Astrocyte of the spinal cord (primary cell): ENCODE measurements at regions not wholly inside any gene's neighbourhood (a gene's known extent, or its start where the extent isn't known, plus 50 kb on each side); places are given as distances from the start of the nearest gene placed in this dataset.

Source experiments
- DNase-seq: peaks from one replicate; pipeline ENCODE4 v3.0.0; 2011; ENCODE audit warnings: low read depth, low spot score
- H3K4me3 ChIP-seq: 2 replicates; pipeline ENCODE4 v1.5.1; 2011; ENCODE audit warnings: low read depth, mild to moderate bottlenecking, low read length, moderate library complexity
- in situ Hi-C: cut with HindIII; loops from 2 replicates; pipeline ENCODE4 v1.10.0; 2017; ENCODE audit warnings: low sequenced_read_pairs
- TF ChIP-seq, protein P1 (sequence below): IDR thresholded peaks from 2 replicates; pipeline ENCODE4 v1.5.1; 2012; ENCODE audit warnings: low read depth, mild to moderate bottlenecking, low read length, inconsistent platforms

DNA sequence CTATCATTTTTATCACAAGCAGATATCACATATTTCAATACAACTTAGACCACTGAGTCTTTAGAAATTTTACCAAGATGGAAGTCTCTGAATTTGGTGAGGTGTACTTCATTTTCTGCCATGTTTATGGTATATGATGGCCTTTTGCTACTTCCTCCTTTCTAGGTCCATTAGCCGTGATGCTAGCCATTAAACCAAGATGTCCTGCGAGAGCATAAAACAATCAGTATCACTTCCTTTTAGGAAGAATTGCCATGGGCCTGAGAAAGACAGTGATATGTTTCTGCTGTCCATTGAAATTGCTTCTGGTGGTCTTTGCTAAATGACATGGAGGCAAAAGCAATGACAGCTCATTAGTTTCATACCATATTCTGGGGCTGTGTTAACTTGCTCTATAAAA, 1851.7 kb upstream of the IGFBP7 start:
- DNase-seq, result no peak
- in situ Hi-C loops, result no loop called here
- TF ChIP-seq, protein P1, sequence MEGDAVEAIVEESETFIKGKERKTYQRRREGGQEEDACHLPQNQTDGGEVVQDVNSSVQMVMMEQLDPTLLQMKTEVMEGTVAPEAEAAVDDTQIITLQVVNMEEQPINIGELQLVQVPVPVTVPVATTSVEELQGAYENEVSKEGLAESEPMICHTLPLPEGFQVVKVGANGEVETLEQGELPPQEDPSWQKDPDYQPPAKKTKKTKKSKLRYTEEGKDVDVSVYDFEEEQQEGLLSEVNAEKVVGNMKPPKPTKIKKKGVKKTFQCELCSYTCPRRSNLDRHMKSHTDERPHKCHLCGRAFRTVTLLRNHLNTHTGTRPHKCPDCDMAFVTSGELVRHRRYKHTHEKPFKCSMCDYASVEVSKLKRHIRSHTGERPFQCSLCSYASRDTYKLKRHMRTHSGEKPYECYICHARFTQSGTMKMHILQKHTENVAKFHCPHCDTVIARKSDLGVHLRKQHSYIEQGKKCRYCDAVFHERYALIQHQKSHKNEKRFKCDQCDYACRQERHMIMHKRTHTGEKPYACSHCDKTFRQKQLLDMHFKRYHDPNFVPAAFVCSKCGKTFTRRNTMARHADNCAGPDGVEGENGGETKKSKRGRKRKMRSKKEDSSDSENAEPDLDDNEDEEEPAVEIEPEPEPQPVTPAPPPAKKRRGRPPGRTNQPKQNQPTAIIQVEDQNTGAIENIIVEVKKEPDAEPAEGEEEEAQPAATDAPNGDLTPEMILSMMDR, result no peak
- no peak overlapping the region for H3K4me3 ChIP-seq

DNA sequence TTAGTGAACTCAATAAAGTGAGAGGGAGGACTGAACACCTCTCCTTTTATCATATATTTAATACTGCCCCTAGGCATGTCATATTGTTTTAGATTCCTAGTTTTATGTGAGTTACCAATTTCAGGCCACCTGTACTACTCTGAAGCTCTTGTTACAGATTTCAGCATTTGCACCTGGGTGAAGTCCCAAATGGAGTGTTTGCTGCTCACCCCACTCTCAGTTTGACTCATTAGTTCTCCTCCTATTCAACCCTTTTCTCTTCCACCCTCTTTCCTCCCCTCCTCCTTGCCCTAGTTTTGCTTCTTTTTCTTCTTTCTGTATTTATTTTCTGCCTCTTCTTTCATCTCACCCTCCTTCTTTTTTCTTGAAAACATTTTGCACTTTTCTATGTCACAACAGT, 1852.2 kb upstream of the IGFBP7 start:
- in situ Hi-C loops, result no loop called here
- no peak for DNase-seq

DNA sequence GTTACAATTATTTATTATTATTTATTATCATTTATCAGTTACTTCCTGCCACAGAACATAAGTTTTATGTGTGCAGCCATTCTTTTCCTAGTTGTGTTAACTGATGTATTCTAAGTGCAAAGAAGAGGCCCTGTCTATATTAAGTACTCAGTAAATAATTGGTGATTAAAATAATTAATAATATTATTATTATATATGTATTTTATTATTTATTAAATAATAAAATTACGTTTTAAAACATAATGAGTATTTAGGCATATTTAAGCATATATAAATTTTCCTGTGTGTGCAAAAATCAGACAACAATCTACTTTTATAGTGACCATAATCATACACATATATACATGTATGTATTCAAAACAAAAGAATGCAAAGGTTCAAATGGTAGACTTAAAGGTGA, 1871.6 kb upstream of the IGFBP7 start:
- no peak overlapping the region for H3K4me3 ChIP-seq
- DNase-seq, result no peak
- TF ChIP-seq, protein P1, result no peak
- in situ Hi-C loops, result no loop called here

More for the DNA sequence above, 1852.2 kb upstream of the IGFBP7 start:
- H3K4me3 ChIP-seq, result no peak overlapping the region
- TF ChIP-seq, protein P1, result no peak

DNA sequence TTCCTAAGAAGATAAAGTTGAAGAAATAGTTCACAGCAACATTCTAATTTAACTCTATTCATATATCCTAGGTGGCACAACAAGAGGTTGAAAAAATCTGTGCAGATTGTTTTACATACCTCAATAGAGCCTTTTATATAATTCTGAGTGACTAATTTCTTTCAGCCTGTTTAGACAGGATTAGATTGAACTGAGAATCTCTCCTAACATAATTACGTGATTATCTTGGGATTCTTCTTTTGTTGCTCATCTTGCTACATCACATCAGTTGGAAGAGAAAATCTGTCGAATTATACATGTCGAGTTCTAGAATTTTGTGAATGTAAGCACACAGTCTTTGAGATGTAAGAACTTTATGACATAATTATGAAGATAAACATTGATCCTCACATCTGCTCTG, 1873.7 kb upstream of the IGFBP7 start:
- in situ Hi-C loops, result no loop called here
- TF ChIP-seq, protein P1, result no peak
- no peak overlapping the region for H3K4me3 ChIP-seq
- DNase-seq, result no peak

DNA sequence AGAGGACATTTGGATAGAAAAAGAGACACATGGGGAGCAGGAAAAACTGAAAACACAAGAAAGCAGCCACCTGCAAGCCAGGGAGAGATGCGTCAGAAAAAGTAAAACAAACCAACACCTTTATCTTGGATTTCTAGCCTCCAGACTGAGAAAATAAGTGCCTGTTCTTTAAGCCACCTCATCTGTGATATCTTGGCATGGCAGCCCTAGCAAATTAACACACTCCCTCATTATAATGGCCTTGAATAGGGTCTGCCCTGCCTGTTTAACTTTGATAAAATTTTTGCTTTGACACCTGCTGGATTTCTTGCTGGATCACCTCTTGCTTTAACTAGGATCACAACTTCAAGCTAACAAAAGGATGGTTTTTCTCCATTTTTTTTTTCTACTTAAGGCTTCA, 1892.0 kb upstream of the IGFBP7 start:
- TF ChIP-seq, protein P1, result no peak
- in situ Hi-C loops, result no loop called here
- DNase-seq, result no peak
- H3K4me3 ChIP-seq, result no peak overlapping the region

DNA sequence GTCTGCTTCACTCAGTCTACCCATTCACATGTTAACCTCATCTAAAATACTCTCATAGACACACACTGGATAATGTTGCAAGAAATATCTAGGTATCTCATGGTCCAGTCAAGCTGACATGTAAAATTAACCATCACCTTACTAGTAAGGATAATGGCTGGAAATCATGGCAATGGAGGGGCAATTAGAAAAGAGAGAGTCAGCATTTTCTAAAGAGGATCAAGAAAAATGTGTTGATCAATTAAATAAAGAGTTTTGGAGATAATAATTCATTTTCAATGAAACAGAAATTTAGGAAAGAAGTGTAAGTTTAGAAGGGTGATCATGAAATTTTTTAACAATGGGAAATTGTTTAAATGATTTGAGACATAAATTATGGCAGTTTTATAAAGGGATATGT, 1914.1 kb upstream of the IGFBP7 start:
- H3K4me3 ChIP-seq, result no peak overlapping the region
- no peak for DNase-seq
- in situ Hi-C loops, result no loop called here
- TF ChIP-seq, protein P1, result no peak

DNA sequence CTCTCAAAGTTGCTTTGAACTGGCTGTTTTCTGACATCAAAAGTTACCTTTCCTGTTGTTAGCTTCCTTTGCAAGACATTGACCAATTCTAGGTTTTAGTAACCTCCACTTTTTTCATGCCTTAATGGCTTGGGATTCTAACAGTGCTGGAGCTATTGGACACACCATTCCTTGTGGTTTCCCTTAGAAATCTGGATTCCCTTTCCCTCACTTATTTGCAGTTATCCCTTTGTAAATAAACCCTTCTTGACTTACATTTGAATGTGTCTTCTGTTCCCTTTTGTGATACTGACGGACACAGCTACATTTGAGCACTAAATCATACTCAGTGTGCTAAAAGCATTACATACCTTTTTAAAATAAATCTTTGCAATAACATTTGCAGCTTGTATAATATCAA, 1927.6 kb upstream of the IGFBP7 start:
- DNase-seq, result no peak
- in situ Hi-C loops, result no loop called here
- no peak overlapping the region for H3K4me3 ChIP-seq
- TF ChIP-seq, protein P1, result no peak
